Lung (tissue), 11 donors: ENCODE measurements at regions not wholly inside any gene's neighbourhood (a gene's known extent, or its start where the extent isn't known, plus 50 kb on each side); places are given as distances from the start of the nearest gene placed in this dataset.

Source experiments
- ATAC-seq: fragments of 200-7000 bp; cut with Tn5 transposase; one replicate; pipeline ENCODE4 v1.9.1; 2020; ENCODE audit warnings: moderate number of reproducible peaks; ENCODE audit not compliant: insufficient read depth, low FRiP score
- DNase-seq, 3 donors: peaks; one replicate each; pipeline ENCODE4 v3.0.0-alpha.2; 2013 to 2017
- H3K27ac ChIP-seq, 2 donors: one replicate each; pipeline ENCODE4 v1.5.1; 2013; ENCODE audit warnings: mild to moderate bottlenecking in 2 of 2, moderate library complexity in 2 of 2, control low read depth in 1 of 2, inconsistent platforms in 1 of 2, low read depth in 1 of 2, low read length in 1 of 2
- H3K27me3 ChIP-seq, 3 donors: one replicate each; pipeline ENCODE4 v1.5.1; 2013; ENCODE audit warnings: low read length in 2 of 3; ENCODE audit not compliant: control insufficient read depth in 3 of 3, insufficient read depth in 3 of 3
- H3K36me3 ChIP-seq, 4 donors: one replicate each; pipeline ENCODE4 v1.5.1; 2013; ENCODE audit warnings: low read length in 4 of 4, mild to moderate bottlenecking in 1 of 4, moderate library complexity in 1 of 4; ENCODE audit not compliant: control insufficient read depth in 4 of 4, insufficient read depth in 4 of 4
- H3K4me1 ChIP-seq, 5 donors: one replicate each; pipeline ENCODE4 v1.5.1; 2013; ENCODE audit warnings: low read length in 5 of 5, mild to moderate bottlenecking in 2 of 5, moderate library complexity in 1 of 5; ENCODE audit not compliant: control insufficient read depth in 5 of 5, insufficient read depth in 5 of 5
- H3K4me3 ChIP-seq: one replicate; pipeline ENCODE4 v1.5.1; 2013; ENCODE audit warnings: mild to moderate bottlenecking, control low read depth, moderate library complexity
- H3K9ac ChIP-seq, 2 donors: one replicate each; pipeline ENCODE4 v1.5.1; 2013; ENCODE audit warnings: low read length in 2 of 2, control low read depth in 1 of 2; ENCODE audit not compliant: insufficient read depth in 1 of 2
- H3K9me3 ChIP-seq, 4 donors: one replicate each; pipeline ENCODE4 v1.5.1; 2013; ENCODE audit warnings: low read length in 3 of 4, mild to moderate bottlenecking in 1 of 4, moderate library complexity in 1 of 4; ENCODE audit not compliant: control insufficient read depth in 4 of 4, insufficient read depth in 3 of 4
- CTCF ChIP-seq: IDR thresholded peaks from 2 replicates; pipeline ENCODE4 v1.5.1; 2012; ENCODE audit warnings: mild to moderate bottlenecking; ENCODE audit errors: control extremely low read depth, extremely low read depth
- WGBS, 2 donors: extraction: QIAGEN DNeasy Blood & Tissue Kit; methylation state at CpG; one replicate each; pipeline ENCODE4 v1.1.7; 2013; 5-methylcytosine and 5-hydroxymethylcytosine counted together
- donor health status: control.
- donor health status: control.
- donor health status: Bipolar disorder and iron deficiency.
- donor health status: healthy.
- donor health status: DM: yes; HTN: yes; CAD: no.

GRCh38 chr4:4681653-4682052 lies 139.8 kb upstream of the STX18 start:
- H3K9ac ChIP-seq, result no peak overlapping the region
- ATAC-seq, result no peak
- H3K9me3 ChIP-seq, result no peaks in the 10 kb centered on the region
- 91 to 93% methylated on average over 4 of the region's 4 CpGs for WGBS, 2 donors
- no peak for TF ChIP-seq CTCF
- H3K27ac ChIP-seq, result no peak overlapping the region
- no peak overlapping the region for H3K4me3 ChIP-seq
- no peaks in the 10 kb centered on the region for H3K4me1 ChIP-seq
- DNase-seq, result no peak
- H3K27me3 ChIP-seq, result no peaks in the 10 kb centered on the region
- no peaks in the 10 kb centered on the region for H3K36me3 ChIP-seq

GRCh38 chr4:4680758-4681157 lies 138.9 kb upstream of the STX18 start:
- H3K4me1 ChIP-seq, result no peaks in the 10 kb centered on the region
- no peak for TF ChIP-seq CTCF
- no peaks in the 10 kb centered on the region for H3K9me3 ChIP-seq
- no peaks in the 10 kb centered on the region for H3K27me3 ChIP-seq
- 86 to 93% methylated on average over 2 of the region's 2 CpGs for WGBS, 2 donors
- no peak overlapping the region for H3K4me3 ChIP-seq
- H3K27ac ChIP-seq, result no peak overlapping the region
- no peaks in the 10 kb centered on the region for H3K36me3 ChIP-seq
- no peak for DNase-seq
- no peak overlapping the region for H3K9ac ChIP-seq
- no peak for ATAC-seq

GRCh38 chr4:4680243-4680642 lies 138.4 kb upstream of the STX18 start:
- Histone ChIP-seq H3K27ac (no peak overlapping the region), H3K9ac (no peak overlapping the region), H3K4me3 (no peak overlapping the region), H3K4me1 (no peaks in the 10 kb centered on the region), H3K27me3 (no peaks in the 10 kb centered on the region), H3K9me3 (no peaks in the 10 kb centered on the region), H3K36me3 (no peaks in the 10 kb centered on the region)
- WGBS, 2 donors, result 97 to 98% methylated on average over 4 of the region's 4 CpGs
- ATAC-seq, result no peak
- no peak for DNase-seq
- no peak for TF ChIP-seq CTCF
